RPMI7951 (cell line): ENCODE measurements at regions not wholly inside any gene's neighbourhood (a gene's known extent, or its start where the extent isn't known, plus 50 kb on each side); places are given as distances from the start of the nearest gene placed in this dataset.
"Not testable (repeated sequence)": the region's sequence is repeated elsewhere in the genome, so short reads cannot be mapped to it uniquely, and the experiment has no call there.

Experiments
- DNase-seq: peaks from one replicate; pipeline ENCODE4 v3.0.0-alpha.2; 2012; ENCODE audit warnings: low read depth

- no peak for DNase-seq
Measured at GRCh38 chr2:210956101-210956500, 399.7 kb downstream of the CPS1 start.

GRCh38 chr2:210961249-210961648 lies 404.9 kb downstream of the CPS1 start:
- DNase-seq = no peak

GRCh38 chr2:210963386-210963785 lies 407.0 kb downstream of the CPS1 start:
- DNase-seq = no peak

GRCh38 chr2:210964141-210964764 lies 407.9 kb downstream of the CPS1 start:
- no peak for DNase-seq

GRCh38 chr2:210965472-210965871 lies 409.1 kb downstream of the CPS1 start:
- no peak for DNase-seq

GRCh38 chr2:210966330-210966729 lies 409.9 kb downstream of the CPS1 start:
- DNase-seq = no peak

- DNase-seq = no peak
Measured at GRCh38 chr2:210971431-210971830, 415.0 kb downstream of the CPS1 start.

GRCh38 chr2:210986806-210987205 lies 430.4 kb downstream of the CPS1 start:
- not testable (repeated sequence) for DNase-seq

GRCh38 chr2:210991107-210991506 lies 434.7 kb downstream of the CPS1 start:
- no peak for DNase-seq

GRCh38 chr2:210994104-210994503 lies 437.7 kb downstream of the CPS1 start:
- DNase-seq = no peak

- no peak for DNase-seq
Measured at GRCh38 chr2:210997373-210997772, 441.0 kb downstream of the CPS1 start.

- no peak for DNase-seq
Measured at GRCh38 chr2:210998334-210998733, 441.9 kb downstream of the CPS1 start.

- DNase-seq = no peak
Measured at GRCh38 chr2:211014376-211014775, 458.0 kb downstream of the CPS1 start.

GRCh38 chr2:211014906-211015305 lies 458.5 kb downstream of the CPS1 start:
- DNase-seq = no peak

- not testable (repeated sequence) for DNase-seq
Measured at GRCh38 chr2:211025089-211025488, 468.7 kb downstream of the CPS1 start.

- DNase-seq = no peak
Measured at GRCh38 chr2:211026109-211026508, 469.7 kb downstream of the CPS1 start.

- no peak for DNase-seq
Measured at GRCh38 chr2:211027976-211028375, 471.6 kb downstream of the CPS1 start.

GRCh38 chr2:211033765-211034164 lies 477.4 kb downstream of the CPS1 start:
- DNase-seq = no peak

GRCh38 chr2:211035548-211036185 lies 479.3 kb downstream of the CPS1 start:
- no peak for DNase-seq

GRCh38 chr2:211045025-211045424 lies 488.6 kb downstream of the CPS1 start:
- no peak for DNase-seq

GRCh38 chr2:211049321-211050018 lies 493.1 kb downstream of the CPS1 start:
- DNase-seq = no peak

GRCh38 chr2:211055438-211055837 lies 499.0 kb downstream of the CPS1 start:
- DNase-seq = peak; percentile 29

- DNase-seq = no peak
Measured at GRCh38 chr2:211061612-211062296, 505.4 kb downstream of the CPS1 start.
